Kidney epithelial cell (primary cell): ENCODE measurements at regions not wholly inside any gene's neighbourhood (a gene's known extent, or its start where the extent isn't known, plus 50 kb on each side); places are given as distances from the start of the nearest gene placed in this dataset.
A peak's percentile ranks its signal among the peaks of the same experiment; 100 is the strongest.
"Not testable (repeated sequence)": the region's sequence is repeated elsewhere in the genome, so short reads cannot be mapped to it uniquely, and the experiment has no call there.

ENCODE experiments used
- DNase-seq: peaks from one replicate; pipeline ENCODE4 v3.0.0-alpha.2; 2010; ENCODE audit warnings: low read depth
- H3K27me3 ChIP-seq: 2 replicates; pipeline ENCODE4 v1.6.0; 2011; ENCODE audit warnings: low read length; ENCODE audit not compliant: control insufficient read depth, insufficient read depth
- H3K36me3 ChIP-seq: 2 replicates; pipeline ENCODE4 v1.5.1; 2011; ENCODE audit warnings: low read length; ENCODE audit not compliant: control insufficient read depth, insufficient read depth
- H3K4me3 ChIP-seq: 2 replicates; pipeline ENCODE4 v1.5.1; 2011; ENCODE audit warnings: low read depth, mild to moderate bottlenecking, control low read depth, low read length
- TF ChIP-seq, protein P1 (sequence below): IDR thresholded peaks from 2 replicates; pipeline ENCODE4 v1.5.1; 2011; ENCODE audit warnings: mild to moderate bottlenecking, moderate library complexity, low read length, control low read depth, inconsistent platforms; ENCODE audit not compliant: insufficient read depth, poor library complexity, severe bottlenecking

- Histone ChIP-seq H3K4me3 (no peak overlapping the region), H3K36me3 (no peaks in the 10 kb centered on the region), H3K27me3 (no peaks in the 10 kb centered on the region)
- TF ChIP-seq, protein P1, sequence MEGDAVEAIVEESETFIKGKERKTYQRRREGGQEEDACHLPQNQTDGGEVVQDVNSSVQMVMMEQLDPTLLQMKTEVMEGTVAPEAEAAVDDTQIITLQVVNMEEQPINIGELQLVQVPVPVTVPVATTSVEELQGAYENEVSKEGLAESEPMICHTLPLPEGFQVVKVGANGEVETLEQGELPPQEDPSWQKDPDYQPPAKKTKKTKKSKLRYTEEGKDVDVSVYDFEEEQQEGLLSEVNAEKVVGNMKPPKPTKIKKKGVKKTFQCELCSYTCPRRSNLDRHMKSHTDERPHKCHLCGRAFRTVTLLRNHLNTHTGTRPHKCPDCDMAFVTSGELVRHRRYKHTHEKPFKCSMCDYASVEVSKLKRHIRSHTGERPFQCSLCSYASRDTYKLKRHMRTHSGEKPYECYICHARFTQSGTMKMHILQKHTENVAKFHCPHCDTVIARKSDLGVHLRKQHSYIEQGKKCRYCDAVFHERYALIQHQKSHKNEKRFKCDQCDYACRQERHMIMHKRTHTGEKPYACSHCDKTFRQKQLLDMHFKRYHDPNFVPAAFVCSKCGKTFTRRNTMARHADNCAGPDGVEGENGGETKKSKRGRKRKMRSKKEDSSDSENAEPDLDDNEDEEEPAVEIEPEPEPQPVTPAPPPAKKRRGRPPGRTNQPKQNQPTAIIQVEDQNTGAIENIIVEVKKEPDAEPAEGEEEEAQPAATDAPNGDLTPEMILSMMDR: no peak
- DNase-seq: peak; percentile 26
Observed at GRCh38 chr2:190759749-190760213, 110.9 kb downstream of the NAB1 start.

- H3K27me3 ChIP-seq, H3K36me3 ChIP-seq, DNase-seq, H3K4me3 ChIP-seq: not testable (repeated sequence)
Observed at GRCh38 chr2:190760353-190761150, 111.7 kb downstream of the NAB1 start.

- DNase-seq, H3K36me3 ChIP-seq, H3K4me3 ChIP-seq, H3K27me3 ChIP-seq: not testable (repeated sequence)
Observed at GRCh38 chr2:190761216-190761615, 112.3 kb downstream of the NAB1 start.

DNA sequence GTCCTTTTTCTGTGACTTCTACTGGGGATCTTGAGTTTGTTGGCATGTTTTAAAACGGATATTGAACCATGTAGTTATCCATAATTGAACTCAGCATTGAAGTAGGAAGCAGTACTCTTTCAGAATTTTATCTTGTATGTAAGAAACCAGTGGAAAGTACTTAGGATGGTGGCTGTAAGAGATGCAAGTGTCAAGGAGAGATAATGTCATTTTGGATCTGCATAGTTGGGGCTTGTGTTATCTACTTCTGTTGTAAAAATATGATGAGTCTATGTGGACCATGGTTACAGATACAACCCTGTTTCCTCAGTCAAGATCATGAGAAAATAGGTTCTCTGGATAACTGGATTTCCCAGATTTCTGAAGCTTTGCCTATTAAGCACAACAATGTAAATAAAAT, 113.7 kb downstream of the NAB1 start:
- DNase-seq: no peak
- Histone ChIP-seq H3K36me3 (no peaks in the 10 kb centered on the region), H3K4me3 (no peak overlapping the region), H3K27me3 (no peaks in the 10 kb centered on the region)
- TF ChIP-seq, protein P1: no peak

- TF ChIP-seq, protein P1: no peak
- no peaks in the 10 kb centered on the region for H3K27me3 ChIP-seq
- H3K4me3 ChIP-seq: no peak overlapping the region
- no peak for DNase-seq
- H3K36me3 ChIP-seq: no peaks in the 10 kb centered on the region
Observed at GRCh38 chr2:190763100-190763499, 114.2 kb downstream of the NAB1 start.

GRCh38 chr2:190763901-190764514, 115.1 kb downstream of the NAB1 start:
- TF ChIP-seq, protein P1: no peak
- no peaks in the 10 kb centered on the region for H3K27me3 ChIP-seq
- no peaks in the 10 kb centered on the region for H3K36me3 ChIP-seq
- no peak overlapping the region for H3K4me3 ChIP-seq
- no peak for DNase-seq
